Brain microvascular endothelial cell (primary cell): ENCODE measurements at regions not wholly inside any gene's neighbourhood (a gene's known extent, or its start where the extent isn't known, plus 50 kb on each side); places are given as distances from the start of the nearest gene placed in this dataset.

Experiments
- DNase-seq: peaks from one replicate; pipeline ENCODE4 v3.0.0-alpha.2; 2020
- H3K27ac ChIP-seq: fragments of 250-450 bp; sonication (Bioruptor Pico); 2 replicates; pipeline ENCODE4 v1.5.1; 2020; ENCODE audit warnings: mild to moderate bottlenecking, moderate library complexity
- H3K27me3 ChIP-seq: fragments of 250-450 bp; sonication (Bioruptor Pico); replicated peaks from 2 replicates; pipeline ENCODE4 v1.5.1; 2020; ENCODE audit warnings: mild to moderate bottlenecking
- H3K36me3 ChIP-seq: fragments of 250-450 bp; sonication (Bioruptor Pico); replicated peaks from 2 replicates; pipeline ENCODE4 v1.5.1; 2020; ENCODE audit warnings: mild to moderate bottlenecking
- H3K4me3 ChIP-seq: 2 replicates; pipeline ENCODE4 v1.5.1; 2011; ENCODE audit warnings: low read depth, mild to moderate bottlenecking, control low read depth, low read length, moderate library complexity
- CTCF ChIP-seq: IDR thresholded peaks from 2 replicates; pipeline ENCODE4 v1.5.1; 2011; ENCODE audit warnings: low read depth, mild to moderate bottlenecking, moderate library complexity, low read length, control low read depth, inconsistent platforms; ENCODE audit errors: missing control alignments
- in situ Hi-C: cut with HindIII; loops from 2 replicates; pipeline ENCODE4 v1.10.0; 2017; ENCODE audit warnings: low sequenced_read_pairs, low pct_ligation_motif_present

- no peak overlapping the region for H3K4me3 ChIP-seq
- H3K27me3 ChIP-seq = no peaks in the 10 kb centered on the region
- in situ Hi-C loops = no loop called here
- no peak for DNase-seq
- TF ChIP-seq CTCF = peak; percentile 48
- no peaks in the 10 kb centered on the region for H3K36me3 ChIP-seq
- H3K27ac ChIP-seq = no peak overlapping the region
Observed at GRCh38 chr6:85118233-85118632, 331.6 kb upstream of the NT5E start.

DNA sequence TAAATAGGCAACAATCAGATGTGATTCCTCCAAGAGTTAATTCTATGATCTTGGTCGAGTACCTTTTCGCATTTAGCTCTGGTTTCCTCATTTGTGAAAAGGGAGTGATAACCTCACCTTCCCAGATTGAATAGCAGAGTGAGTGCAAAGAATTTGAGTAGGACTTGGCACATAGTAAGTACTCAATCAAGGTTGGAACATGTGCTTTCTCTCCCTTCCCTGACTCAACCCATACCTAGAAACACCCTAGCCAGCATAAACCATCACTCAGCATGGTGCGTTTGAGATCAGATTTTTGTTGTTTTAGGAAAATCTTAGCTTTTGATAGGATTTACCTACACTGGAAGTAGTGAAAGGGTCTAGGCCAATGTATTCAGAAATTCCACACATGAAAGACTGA is 333.4 kb upstream of the NT5E start:
- H3K36me3 ChIP-seq = no peaks in the 10 kb centered on the region
- DNase-seq = no peak
- in situ Hi-C loops = no loop called here
- no peaks in the 10 kb centered on the region for H3K27me3 ChIP-seq
- H3K27ac ChIP-seq = no peak overlapping the region
- TF ChIP-seq CTCF = no peak
- H3K4me3 ChIP-seq = no peak overlapping the region

- H3K36me3 ChIP-seq = no peaks in the 10 kb centered on the region
- no peaks in the 10 kb centered on the region for H3K27me3 ChIP-seq
- H3K4me3 ChIP-seq = no peak overlapping the region
- DNase-seq = no peak
- H3K27ac ChIP-seq = no peak overlapping the region
- in situ Hi-C loops = no loop called here
- TF ChIP-seq CTCF = no peak
Observed at GRCh38 chr6:85115876-85116275, 334.0 kb upstream of the NT5E start.

GRCh38 chr6:85115376-85115775 is 334.5 kb upstream of the NT5E start:
- Histone ChIP-seq H3K27ac (no peak overlapping the region), H3K4me3 (no peak overlapping the region), H3K27me3 (no peaks in the 10 kb centered on the region), H3K36me3 (no peaks in the 10 kb centered on the region)
- DNase-seq = no peak
- in situ Hi-C loops = no loop called here
- no peak for TF ChIP-seq CTCF

DNA sequence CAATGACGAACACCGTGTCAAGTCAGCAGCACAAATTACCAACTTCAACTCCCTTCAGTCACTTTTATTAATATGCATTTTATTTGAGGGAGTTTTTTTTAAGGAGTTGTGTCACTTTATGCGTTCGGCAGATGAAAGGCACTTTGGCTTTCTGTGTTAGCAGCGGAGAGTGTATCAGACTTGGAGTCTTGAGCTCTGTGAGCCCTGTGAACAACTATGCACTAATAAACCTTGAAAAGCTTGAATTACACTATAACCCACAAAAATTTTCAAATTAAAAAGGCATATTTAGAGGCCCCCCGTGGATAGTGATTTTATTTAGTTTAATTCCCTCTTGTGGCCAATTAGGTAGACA is 335.3 kb upstream of the NT5E start:
- H3K27ac ChIP-seq = no peak overlapping the region
- in situ Hi-C loops = no loop called here
- no peak overlapping the region for H3K4me3 ChIP-seq
- H3K36me3 ChIP-seq = no peaks in the 10 kb centered on the region
- no peak for TF ChIP-seq CTCF
- no peaks in the 10 kb centered on the region for H3K27me3 ChIP-seq
- no peak for DNase-seq

DNA sequence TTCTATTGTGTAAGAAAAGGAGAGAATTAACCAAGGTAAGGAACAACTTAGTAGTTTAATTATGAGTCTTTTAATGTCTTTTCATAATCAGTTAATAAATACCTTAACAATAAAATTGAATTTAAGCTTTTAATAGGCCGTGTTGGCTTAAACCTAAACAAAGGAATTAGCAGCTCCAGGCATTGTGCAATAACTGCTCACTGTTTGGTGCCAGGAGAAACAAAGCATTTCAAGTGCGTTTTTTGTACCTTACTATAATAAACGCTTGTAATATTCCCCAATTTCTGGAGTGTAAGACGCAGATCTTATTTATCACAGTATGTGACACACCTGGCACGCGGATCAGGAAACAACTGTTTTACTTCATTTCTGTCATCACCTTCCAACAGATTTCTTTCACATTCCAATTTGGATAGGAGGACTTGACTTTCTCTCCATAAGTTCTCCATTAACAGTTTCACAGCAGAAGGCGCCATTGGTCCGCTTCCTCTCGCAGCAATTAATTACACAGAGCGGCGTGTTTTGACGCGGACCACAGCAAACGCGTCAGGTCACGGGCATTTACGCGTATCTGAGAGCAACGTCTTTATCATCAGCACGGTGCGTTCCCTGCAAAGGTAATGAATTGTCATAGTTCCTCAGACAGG is 335.8 kb upstream of the NT5E start:
- Histone ChIP-seq H3K27me3 (no peaks in the 10 kb centered on the region), H3K36me3 (no peaks in the 10 kb centered on the region), H3K4me3 (no peak overlapping the region), H3K27ac (no peak overlapping the region)
- TF ChIP-seq CTCF = no peak
- no peak for DNase-seq
- in situ Hi-C loops = no loop called here
